GM12891 (cell line): ENCODE measurements at regions not wholly inside any gene's neighbourhood (a gene's known extent, or its start where the extent isn't known, plus 50 kb on each side); places are given as distances from the start of the nearest gene placed in this dataset.

ENCODE experiments used
- DNase-seq: peaks from one replicate; pipeline ENCODE4 v3.0.0; 2011; ENCODE audit warnings: low spot score; ENCODE audit not compliant: insufficient read length
- FAIRE-seq: peaks from 2 replicates; lab custom pipeline; 2011; peaks lifted over from hg19 to GRCh38; lab: Jason Lieb, UNC
- PAX5 ChIP-seq: IDR thresholded peaks from 2 replicates; pipeline ENCODE4 v1.6.1; 2011; ENCODE audit warnings: low read length, moderate library complexity, mild to moderate bottlenecking; ENCODE audit not compliant: insufficient read depth, severe bottlenecking
- POLR2A ChIP-seq: IDR thresholded peaks from 2 replicates; pipeline ENCODE4 v1.6.1; 2011; ENCODE audit warnings: low read depth, low read length, control low read depth
- POLR2AphosphoS5 ChIP-seq: IDR thresholded peaks from 2 replicates; pipeline ENCODE4 v1.6.1; 2011; ENCODE audit warnings: low read depth, low read length, control low read depth
- POU2F2 ChIP-seq: IDR thresholded peaks from 2 replicates; pipeline ENCODE4 v1.6.1; 2011; ENCODE audit warnings: low read depth, mild to moderate bottlenecking, control low read depth, low read length, moderate library complexity
- SPI1 ChIP-seq: IDR thresholded peaks from 2 replicates; pipeline ENCODE4 v1.6.1; 2011; ENCODE audit warnings: low read depth, low read length, control low read depth
- TAF1 ChIP-seq: IDR thresholded peaks from 2 replicates; pipeline ENCODE4 v1.6.1; 2011; ENCODE audit warnings: low read depth, low read length, control low read depth

DNA sequence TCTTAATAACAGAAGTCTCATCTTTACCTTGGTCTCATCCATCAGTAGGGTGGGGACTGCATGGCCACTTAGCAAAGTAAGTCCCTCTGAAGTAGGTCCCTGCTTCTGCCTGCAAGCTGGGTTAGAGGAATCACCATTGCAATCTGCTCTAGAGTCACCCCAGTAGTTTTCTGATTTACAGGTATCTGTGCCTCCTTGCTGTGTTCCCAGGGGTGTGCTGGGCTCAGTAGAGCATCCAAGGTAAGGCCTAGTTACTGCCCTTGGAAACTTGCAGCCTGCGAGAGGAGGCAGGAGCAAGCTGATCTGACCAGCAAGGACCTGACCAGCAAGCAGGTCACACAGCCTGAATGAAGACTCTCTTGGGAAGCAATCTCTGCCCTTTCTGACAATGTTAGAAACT is 160.8 kb upstream of the GSC start:
- DNase-seq = no peak

DNA sequence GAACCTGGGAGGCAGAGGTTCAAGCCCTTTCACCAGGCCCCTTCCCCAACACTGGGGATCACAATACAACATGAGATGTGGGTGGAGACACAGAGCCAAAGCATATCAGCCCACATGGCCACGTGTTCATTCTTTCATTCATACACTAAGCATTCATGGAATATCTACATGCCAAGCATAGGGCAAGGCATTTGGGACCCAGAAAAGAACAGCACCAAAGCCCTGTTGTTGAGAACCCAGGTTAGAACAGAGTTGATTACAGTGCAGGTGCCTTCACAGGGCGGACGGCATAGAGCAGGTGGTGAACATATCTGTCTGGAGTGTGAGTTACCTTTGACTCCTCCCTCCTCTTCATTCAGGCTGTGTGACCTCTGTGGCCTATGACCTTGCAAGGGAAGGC is 159.4 kb upstream of the GSC start:
- DNase-seq (no peak), FAIRE-seq (no peak)
- no peak for TF ChIP-seq PAX5
- no peak for TF ChIP-seq SPI1

More for the DNA sequence above, 160.8 kb upstream of the GSC start:
- FAIRE-seq = no peak
- TF ChIP-seq POLR2AphosphoS5 (no peak), POU2F2 (no peak), POLR2A (no peak), PAX5 (no peak)

DNA sequence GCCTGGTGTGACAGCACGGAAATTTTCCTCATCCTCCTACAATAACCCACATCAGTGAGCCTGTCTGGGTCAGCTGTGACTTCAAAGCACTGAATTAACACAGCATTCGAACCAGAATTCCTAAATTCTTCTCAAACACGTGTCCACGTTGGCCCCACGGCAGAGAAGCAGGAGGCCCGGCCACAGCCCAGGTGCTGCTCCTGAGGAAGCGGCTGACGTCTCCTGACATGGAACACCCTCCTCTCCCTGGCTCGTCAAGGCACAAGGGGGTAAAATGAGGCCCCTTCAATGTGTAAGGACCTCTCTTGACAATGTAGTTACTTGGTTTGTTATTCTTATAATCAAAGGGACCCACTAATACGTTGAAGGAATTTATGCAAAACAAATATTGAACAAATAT is 156.3 kb upstream of the GSC start:
- TF ChIP-seq POLR2A (no peak), POLR2AphosphoS5 (no peak), POU2F2 (no peak)
- FAIRE-seq = no peak
- DNase-seq = no peak

DNA sequence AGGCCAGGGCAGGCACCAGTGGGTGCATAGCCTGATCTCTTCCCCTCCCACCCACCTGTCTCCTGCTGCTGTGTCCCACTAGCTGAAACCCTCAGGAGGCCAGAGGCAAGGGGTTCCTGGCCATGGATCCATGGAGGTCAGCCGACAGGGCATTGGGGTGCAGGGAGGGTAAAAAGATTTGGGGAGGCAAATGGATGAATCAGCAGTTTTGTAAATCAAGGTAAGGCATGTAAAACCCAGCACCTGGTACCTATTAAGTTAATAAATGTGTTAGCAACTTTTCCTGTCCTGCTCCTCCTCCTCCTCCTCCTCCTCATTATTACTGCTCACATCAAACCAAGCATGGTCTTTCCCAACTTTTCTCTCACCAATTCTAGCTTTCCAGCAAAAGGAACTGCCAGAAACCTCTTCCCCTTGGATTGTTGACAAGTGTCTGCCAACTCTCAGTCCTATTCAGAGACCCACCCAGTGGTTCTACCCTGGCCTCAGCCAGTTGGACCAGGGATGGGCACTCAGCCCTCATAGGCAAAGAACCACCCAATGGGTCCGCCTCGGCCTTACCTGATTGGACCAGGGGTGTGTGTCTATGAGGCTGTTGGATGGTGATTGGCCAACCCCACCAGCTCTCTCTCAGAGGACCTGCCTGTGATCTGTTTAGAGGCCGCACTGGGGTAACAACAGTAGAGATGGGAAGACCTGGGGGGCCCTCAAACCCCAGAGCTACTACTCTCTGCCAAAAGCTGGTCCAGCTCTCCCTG is 155.7 kb upstream of the GSC start:
- TF ChIP-seq PAX5 = no peak
- TF ChIP-seq SPI1 = no peak
- TF ChIP-seq POLR2A = no peak
- no peak for TF ChIP-seq POLR2AphosphoS5
- TF ChIP-seq TAF1 = no peak
- TF ChIP-seq POU2F2 = no peak
- DNase-seq (no peak), FAIRE-seq (no peak)

DNA sequence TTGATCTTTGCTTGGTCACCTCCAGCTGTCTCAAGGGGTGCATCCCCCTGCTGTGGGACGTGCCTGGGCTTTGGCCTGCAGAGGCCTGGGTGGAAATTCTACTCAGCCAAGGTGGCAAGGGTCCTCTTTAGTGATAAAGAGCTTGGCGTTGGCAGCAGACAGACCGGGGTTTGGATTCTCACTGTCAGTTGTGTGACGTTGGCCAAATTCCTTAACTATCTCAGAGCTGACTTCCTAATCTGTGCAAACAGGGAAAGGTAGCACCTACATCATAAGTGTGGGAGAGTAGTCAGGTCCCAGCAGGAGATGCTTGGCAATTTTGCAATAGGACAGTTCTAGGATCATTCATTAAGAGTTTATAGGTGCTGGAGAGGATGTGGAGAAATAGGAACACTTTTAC is 154.3 kb upstream of the GSC start:
- FAIRE-seq = no peak
- no peak for TF ChIP-seq POU2F2
- no peak for DNase-seq

DNA sequence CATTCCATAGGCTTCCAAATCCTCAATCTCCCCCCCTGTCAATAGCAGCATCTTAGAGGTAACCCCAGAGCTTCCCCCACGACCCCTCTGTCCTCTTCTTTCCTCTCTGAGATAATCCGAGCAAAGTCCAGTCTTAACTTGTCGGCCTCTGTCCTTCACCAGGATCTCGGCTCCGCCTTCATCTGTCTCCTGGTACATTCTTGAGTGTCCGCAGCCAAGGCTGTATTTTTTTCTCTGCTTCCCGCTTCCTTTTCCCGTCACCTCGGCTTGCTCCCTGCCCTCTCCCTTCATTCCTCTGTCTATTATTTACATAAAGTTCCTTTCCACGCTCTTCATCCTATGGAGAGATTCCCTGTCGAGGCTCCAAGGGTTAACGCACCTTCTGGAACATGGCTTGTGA is 153.9 kb upstream of the GSC start:
- no peak for TF ChIP-seq SPI1
- no peak for TF ChIP-seq POLR2A
- no peak for TF ChIP-seq TAF1
- no peak for TF ChIP-seq PAX5
- no peak for TF ChIP-seq POLR2AphosphoS5
- TF ChIP-seq POU2F2 = no peak
- DNase-seq = no peak
- FAIRE-seq = no peak

DNA sequence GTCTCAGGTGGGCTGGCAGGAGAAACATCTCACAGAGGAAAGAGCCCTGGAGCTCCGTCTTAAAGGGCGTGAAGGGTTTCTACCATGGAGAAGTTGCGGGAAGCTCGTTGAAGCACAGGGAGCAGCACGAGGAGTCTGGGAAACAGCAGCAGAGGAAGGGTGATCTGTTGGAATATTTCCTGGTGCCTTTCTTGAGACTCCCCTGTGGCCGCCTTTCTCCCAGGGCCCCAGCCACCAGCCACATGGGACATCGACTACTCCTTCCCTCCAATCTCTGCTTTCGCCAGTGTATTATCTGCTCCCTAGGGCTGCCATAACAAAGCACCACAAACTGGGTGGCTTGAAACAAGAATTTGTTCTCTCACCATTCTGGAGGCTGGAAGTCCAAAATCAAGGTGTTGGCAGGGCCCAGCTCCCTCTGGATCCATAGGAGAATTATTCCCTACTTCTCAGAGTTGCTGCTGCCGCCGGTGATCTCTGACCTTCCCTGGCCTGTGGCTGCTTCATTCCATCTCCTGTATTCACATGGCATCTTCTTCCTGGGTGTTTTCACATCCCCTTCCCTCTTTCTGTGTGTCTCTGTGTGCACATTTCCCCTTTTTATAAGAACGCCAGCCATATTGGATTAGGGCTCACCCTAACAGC is 152.8 kb upstream of the GSC start:
- no peak for DNase-seq

DNA sequence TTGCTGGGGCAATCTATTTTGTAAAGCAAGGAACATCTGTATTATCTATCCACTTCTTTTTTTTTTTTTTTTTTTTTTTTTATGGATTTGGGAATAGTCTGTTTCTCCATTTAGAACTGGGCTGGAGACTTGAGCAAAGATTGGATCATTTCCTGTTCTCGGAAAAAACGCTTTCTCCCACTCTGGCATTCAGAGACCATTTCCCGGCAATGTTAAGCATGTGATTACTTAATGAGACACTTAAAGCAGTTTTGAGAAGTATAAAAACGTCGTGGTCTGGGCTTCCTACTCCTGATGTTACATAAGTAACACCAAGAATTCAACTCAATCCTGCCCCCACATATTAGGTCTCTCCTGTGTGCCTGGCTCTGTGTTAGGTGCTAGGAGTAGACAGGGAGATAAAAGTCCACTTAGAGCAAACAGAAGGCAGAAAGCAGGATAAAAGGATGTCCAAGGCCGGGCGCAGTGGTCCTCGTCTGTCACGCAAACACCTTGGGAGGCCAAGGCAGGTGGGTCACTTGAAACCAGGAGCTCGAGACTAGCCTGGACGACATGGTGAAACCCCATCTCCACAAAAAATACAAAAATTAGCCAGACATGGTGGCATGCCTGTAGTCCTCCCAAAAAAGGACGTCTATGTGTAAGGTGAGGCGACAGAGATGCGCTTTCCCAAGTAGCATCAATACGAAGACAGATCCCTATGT is 152.1 kb upstream of the GSC start:
- FAIRE-seq (no peak), DNase-seq (no peak)
- no peak for TF ChIP-seq SPI1
- TF ChIP-seq POLR2AphosphoS5 = no peak
- TF ChIP-seq PAX5 = no peak
- TF ChIP-seq TAF1 = no peak
- no peak for TF ChIP-seq POLR2A
- TF ChIP-seq POU2F2 = no peak

More for the DNA sequence above, 152.8 kb upstream of the GSC start:
- no peak for FAIRE-seq
- TF ChIP-seq POLR2AphosphoS5 (no peak), PAX5 (no peak), TAF1 (no peak), SPI1 (no peak), POU2F2 (no peak), POLR2A (no peak)

DNA sequence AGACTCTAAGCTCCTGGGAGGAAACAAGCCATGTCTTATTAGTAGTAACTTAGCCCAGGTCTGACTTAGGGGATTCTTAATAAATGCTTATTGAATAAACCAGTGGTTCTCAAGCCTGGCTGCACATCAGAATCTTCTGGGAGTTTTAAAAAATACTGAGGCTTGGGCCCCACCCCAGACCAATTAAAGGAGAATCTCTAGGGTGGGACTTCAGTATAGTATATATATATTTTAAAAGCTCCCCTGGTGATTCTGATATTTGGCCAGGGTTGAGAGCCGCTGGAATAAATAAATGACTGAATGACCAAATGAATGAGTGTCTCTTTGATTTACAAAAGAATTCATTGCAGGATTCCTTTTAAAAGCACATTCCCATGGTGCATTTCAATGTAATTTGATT is 151.5 kb upstream of the GSC start:
- FAIRE-seq (no peak), DNase-seq (no peak)
- no peak for TF ChIP-seq POLR2AphosphoS5
- no peak for TF ChIP-seq SPI1
- no peak for TF ChIP-seq PAX5
- no peak for TF ChIP-seq POU2F2
- TF ChIP-seq TAF1 = no peak
- no peak for TF ChIP-seq POLR2A

DNA sequence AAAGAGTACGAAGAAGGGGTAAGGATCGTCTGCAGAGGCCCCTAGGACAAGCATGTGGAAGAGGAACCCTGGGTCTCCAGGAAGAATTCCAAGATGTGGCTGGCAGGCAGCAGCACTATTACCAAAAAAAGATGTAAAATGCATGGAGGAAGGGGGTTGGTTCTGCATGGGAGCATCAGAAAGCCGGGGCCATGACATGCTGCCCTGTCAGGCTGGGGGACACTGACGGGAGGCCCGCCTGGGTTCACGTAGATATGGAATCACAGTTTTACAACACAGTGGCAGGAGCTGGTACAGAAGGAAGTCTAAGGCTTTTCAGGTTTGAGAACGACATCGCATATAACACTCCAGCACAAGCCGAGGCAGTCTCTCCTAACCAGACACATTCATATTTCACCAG is 150.0 kb upstream of the GSC start:
- FAIRE-seq = no peak
- DNase-seq = no peak
- no peak for TF ChIP-seq POLR2AphosphoS5
- no peak for TF ChIP-seq PAX5
- no peak for TF ChIP-seq POU2F2
- no peak for TF ChIP-seq POLR2A
- TF ChIP-seq SPI1 = no peak
- TF ChIP-seq TAF1 = no peak
